GM12892 (cell line): ENCODE measurements at regions not wholly inside any gene's neighbourhood (a gene's known extent, or its start where the extent isn't known, plus 50 kb on each side); places are given as distances from the start of the nearest gene placed in this dataset.

Experiments used
- POLR2A ChIP-seq: IDR thresholded peaks from 2 replicates; pipeline ENCODE4 v1.6.1; 2011; ENCODE audit warnings: low read depth, low read length, control low read depth
- TAF1 ChIP-seq: IDR thresholded peaks from 2 replicates; pipeline ENCODE4 v1.6.1; 2011; ENCODE audit warnings: low read depth, mild to moderate bottlenecking, control low read depth, low read length, borderline replicate concordance

DNA sequence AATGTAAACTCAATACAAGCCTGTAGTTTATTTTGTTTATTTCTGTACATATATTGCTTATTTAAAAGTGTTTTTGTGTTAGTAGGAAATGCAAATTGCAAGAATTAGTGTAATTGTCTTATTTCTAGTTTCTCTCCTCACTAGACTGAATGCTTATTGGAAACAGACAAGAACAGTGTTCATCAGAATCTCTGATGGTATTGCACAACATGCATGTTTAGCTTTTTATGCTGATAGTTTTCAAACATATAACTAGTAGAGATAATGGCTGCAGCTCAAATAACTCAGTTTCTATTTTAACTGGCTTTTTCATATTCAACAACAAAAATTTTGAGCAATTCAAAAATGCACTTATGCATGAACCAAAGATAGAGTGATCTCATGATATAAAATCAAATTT, 68.8 kb upstream of the HTR4 start:
- TF ChIP-seq POLR2A (no peak), TAF1 (no peak)
